WTC11 (cell line): ENCODE measurements at regions not wholly inside any gene's neighbourhood (a gene's known extent, or its start where the extent isn't known, plus 50 kb on each side); places are given as distances from the start of the nearest gene placed in this dataset.

Source experiments
- ATAC-seq: fragments of 200-7000 bp; cut with Tn5 transposase; 2 replicates; pipeline ENCODE4 v1.10.0; 2021; ENCODE audit warnings: mild to moderate bottlenecking, moderate library complexity
- CTCF ChIA-PET: fragments of 300-600 bp; sonication (Branson Sonifier 250); formaldehyde crosslinking; loops from one replicate; lab custom pipeline; 2021; ENCODE audit warnings: antibody characterized with exemption; lab: Charles Lee
- POLR2A ChIA-PET: fragments of 350-600 bp; sonication (Branson Sonifier 250); formaldehyde crosslinking; loops from one replicate; lab custom pipeline; 2021; ENCODE audit warnings: antibody characterized with exemption; lab: Charles Lee
- DNase-seq: peaks from one replicate; pipeline ENCODE4 v3.0.0; 2021; ENCODE audit warnings: low spot score
- H3K27ac Mint-ChIP-seq: 2 replicates; pipeline ENCODE4 v1.8.0; 2021; ENCODE audit warnings: mixed read lengths
- H3K27me3 Mint-ChIP-seq: 2 replicates; pipeline ENCODE4 v1.8.0; 2021; ENCODE audit warnings: low read depth, mild to moderate bottlenecking, moderate library complexity, mixed read lengths
- H3K36me3 Mint-ChIP-seq: 2 replicates; pipeline ENCODE4 v1.8.0; 2021; ENCODE audit warnings: mixed read lengths
- H3K4me1 Mint-ChIP-seq: 2 replicates; pipeline ENCODE4 v1.8.0; 2022; ENCODE audit warnings: mixed read lengths
- H3K4me3 Mint-ChIP-seq: 2 replicates; pipeline ENCODE4 v1.8.0; 2021; ENCODE audit warnings: mild to moderate bottlenecking, moderate library complexity, mixed read lengths
- H3K9me3 Mint-ChIP-seq: 2 replicates; pipeline ENCODE4 v1.8.0; 2021; ENCODE audit warnings: mixed read lengths
- CBFB ChIP-seq: sonication (generic); formaldehyde crosslinking; IDR thresholded peaks from 2 replicates; pipeline ENCODE4 v1.8.1; 2022; ENCODE audit warnings: mild to moderate bottlenecking, low read depth, missing genetic modification reagents
- FOXJ3 ChIP-seq: sonication (generic); formaldehyde crosslinking; IDR thresholded peaks from 2 replicates; pipeline ENCODE4 v1.9.0; 2021; ENCODE audit warnings: missing genetic modification reagents, mild to moderate bottlenecking, borderline replicate concordance
- GABPB1 ChIP-seq: sonication (generic); formaldehyde crosslinking; IDR thresholded peaks from 2 replicates; pipeline ENCODE4 v1.8.1; 2023; ENCODE audit warnings: mild to moderate bottlenecking, missing genetic modification reagents
- IRF2 ChIP-seq: sonication (generic); formaldehyde crosslinking; IDR thresholded peaks from 2 replicates; pipeline ENCODE4 v1.8.0; 2022; ENCODE audit warnings: low read depth, missing genetic modification reagents, borderline replicate concordance
- JUN ChIP-seq: sonication (generic); formaldehyde crosslinking; IDR thresholded peaks from 2 replicates; pipeline ENCODE4 v1.8.0; 2023; ENCODE audit warnings: mild to moderate bottlenecking, missing genetic modification reagents
- MYBL2 ChIP-seq: sonication (generic); formaldehyde crosslinking; IDR thresholded peaks from 2 replicates; pipeline ENCODE4 v1.8.1; 2023; ENCODE audit warnings: mild to moderate bottlenecking, moderate library complexity, missing genetic modification reagents
- NFE2L1 ChIP-seq: sonication (generic); formaldehyde crosslinking; IDR thresholded peaks from 2 replicates; pipeline ENCODE4 v1.8.1; 2023; ENCODE audit warnings: missing genetic modification reagents
- NR2C2 ChIP-seq: sonication (generic); formaldehyde crosslinking; IDR thresholded peaks from 2 replicates; pipeline ENCODE4 v1.8.0; 2022; ENCODE audit warnings: mild to moderate bottlenecking, missing genetic modification reagents
- NR3C1 ChIP-seq: sonication (generic); formaldehyde crosslinking; conservative IDR thresholded peaks from 2 replicates; pipeline ENCODE4 v1.8.1; 2023; ENCODE audit warnings: low read depth, mild to moderate bottlenecking, missing genetic modification reagents
- TEAD1 ChIP-seq: sonication (generic); formaldehyde crosslinking; IDR thresholded peaks from 2 replicates; pipeline ENCODE4 v1.8.0; 2022; ENCODE audit warnings: mild to moderate bottlenecking, missing genetic modification reagents
- TF ChIP-seq, protein P1 (sequence below): fragments of 200-600 bp; IDR thresholded peaks from 2 replicates; pipeline ENCODE4 v1.8.0; 2022; ENCODE audit warnings: antibody characterized with exemption
- TF ChIP-seq, protein P2 (sequence below): sonication (generic); formaldehyde crosslinking; IDR thresholded peaks from 2 replicates; pipeline ENCODE4 v1.8.0; 2022; ENCODE audit warnings: mild to moderate bottlenecking, missing genetic modification reagents
- TF ChIP-seq, protein P3 (sequence below): sonication (generic); formaldehyde crosslinking; IDR thresholded peaks from 2 replicates; pipeline ENCODE4 v1.8.0; 2022; ENCODE audit warnings: missing genetic modification reagents
- TF ChIP-seq, protein P4 (sequence below): sonication (generic); formaldehyde crosslinking; IDR thresholded peaks from 2 replicates; pipeline ENCODE4 v1.8.1; 2022; ENCODE audit warnings: mild to moderate bottlenecking, missing genetic modification reagents, moderate library complexity, borderline replicate concordance
- TF ChIP-seq, protein P5 (sequence below): sonication (generic); formaldehyde crosslinking; IDR thresholded peaks from 2 replicates; pipeline ENCODE4 v1.8.0; 2023; ENCODE audit warnings: missing genetic modification reagents, mild to moderate bottlenecking, borderline replicate concordance

DNA sequence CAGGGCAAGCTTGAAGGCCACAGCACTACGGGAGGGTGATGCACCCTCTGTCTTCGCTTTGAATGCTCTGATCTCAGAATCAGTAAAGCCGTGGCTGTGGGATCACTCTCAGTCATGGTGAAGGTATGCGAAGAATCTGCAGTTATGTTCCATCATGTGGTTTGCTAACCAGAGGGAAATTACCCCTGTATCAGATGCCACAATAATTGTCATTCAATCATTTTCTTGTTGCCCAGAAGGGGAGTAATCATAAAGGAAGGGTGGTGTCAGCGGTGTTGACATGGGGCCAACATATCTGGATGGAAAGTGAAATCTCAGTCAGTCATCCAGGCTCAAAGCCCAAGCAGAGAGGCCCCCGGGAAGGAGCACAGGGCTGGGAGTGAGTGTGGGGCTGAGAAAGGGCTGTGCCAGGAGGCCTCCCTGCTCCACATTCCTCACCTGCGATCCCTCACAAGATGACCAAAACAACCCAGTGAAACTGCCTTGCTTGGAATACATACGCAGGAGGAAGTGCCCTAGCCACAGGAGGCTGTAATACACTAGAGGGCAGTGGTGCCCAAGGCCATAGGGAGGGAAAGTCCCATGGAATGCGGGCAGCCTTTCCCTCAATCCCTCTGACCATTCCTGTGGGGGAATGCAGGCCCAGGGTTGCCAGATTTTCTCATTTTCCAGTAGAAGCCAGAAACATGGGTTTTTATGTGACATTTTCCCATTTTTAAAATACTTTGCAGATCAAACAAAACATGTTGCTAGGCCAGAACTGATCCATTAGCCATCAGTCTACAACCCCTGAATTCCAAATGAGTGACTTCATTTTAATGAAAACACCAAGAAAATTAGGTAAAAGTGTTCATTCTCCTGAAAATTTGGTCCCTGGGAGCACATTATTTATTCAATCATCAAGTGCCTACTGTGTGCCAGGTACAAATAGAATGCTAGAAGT is 95.7 kb upstream of the VANGL1 start (continued):
- TF ChIP-seq, protein P1, sequence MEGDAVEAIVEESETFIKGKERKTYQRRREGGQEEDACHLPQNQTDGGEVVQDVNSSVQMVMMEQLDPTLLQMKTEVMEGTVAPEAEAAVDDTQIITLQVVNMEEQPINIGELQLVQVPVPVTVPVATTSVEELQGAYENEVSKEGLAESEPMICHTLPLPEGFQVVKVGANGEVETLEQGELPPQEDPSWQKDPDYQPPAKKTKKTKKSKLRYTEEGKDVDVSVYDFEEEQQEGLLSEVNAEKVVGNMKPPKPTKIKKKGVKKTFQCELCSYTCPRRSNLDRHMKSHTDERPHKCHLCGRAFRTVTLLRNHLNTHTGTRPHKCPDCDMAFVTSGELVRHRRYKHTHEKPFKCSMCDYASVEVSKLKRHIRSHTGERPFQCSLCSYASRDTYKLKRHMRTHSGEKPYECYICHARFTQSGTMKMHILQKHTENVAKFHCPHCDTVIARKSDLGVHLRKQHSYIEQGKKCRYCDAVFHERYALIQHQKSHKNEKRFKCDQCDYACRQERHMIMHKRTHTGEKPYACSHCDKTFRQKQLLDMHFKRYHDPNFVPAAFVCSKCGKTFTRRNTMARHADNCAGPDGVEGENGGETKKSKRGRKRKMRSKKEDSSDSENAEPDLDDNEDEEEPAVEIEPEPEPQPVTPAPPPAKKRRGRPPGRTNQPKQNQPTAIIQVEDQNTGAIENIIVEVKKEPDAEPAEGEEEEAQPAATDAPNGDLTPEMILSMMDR, result no peak
- TF ChIP-seq, protein P2, sequence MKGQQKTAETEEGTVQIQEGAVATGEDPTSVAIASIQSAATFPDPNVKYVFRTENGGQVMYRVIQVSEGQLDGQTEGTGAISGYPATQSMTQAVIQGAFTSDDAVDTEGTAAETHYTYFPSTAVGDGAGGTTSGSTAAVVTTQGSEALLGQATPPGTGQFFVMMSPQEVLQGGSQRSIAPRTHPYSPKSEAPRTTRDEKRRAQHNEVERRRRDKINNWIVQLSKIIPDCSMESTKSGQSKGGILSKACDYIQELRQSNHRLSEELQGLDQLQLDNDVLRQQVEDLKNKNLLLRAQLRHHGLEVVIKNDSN, result no peak
- TF ChIP-seq NR2C2, result no peak
- TF ChIP-seq, protein P3, sequence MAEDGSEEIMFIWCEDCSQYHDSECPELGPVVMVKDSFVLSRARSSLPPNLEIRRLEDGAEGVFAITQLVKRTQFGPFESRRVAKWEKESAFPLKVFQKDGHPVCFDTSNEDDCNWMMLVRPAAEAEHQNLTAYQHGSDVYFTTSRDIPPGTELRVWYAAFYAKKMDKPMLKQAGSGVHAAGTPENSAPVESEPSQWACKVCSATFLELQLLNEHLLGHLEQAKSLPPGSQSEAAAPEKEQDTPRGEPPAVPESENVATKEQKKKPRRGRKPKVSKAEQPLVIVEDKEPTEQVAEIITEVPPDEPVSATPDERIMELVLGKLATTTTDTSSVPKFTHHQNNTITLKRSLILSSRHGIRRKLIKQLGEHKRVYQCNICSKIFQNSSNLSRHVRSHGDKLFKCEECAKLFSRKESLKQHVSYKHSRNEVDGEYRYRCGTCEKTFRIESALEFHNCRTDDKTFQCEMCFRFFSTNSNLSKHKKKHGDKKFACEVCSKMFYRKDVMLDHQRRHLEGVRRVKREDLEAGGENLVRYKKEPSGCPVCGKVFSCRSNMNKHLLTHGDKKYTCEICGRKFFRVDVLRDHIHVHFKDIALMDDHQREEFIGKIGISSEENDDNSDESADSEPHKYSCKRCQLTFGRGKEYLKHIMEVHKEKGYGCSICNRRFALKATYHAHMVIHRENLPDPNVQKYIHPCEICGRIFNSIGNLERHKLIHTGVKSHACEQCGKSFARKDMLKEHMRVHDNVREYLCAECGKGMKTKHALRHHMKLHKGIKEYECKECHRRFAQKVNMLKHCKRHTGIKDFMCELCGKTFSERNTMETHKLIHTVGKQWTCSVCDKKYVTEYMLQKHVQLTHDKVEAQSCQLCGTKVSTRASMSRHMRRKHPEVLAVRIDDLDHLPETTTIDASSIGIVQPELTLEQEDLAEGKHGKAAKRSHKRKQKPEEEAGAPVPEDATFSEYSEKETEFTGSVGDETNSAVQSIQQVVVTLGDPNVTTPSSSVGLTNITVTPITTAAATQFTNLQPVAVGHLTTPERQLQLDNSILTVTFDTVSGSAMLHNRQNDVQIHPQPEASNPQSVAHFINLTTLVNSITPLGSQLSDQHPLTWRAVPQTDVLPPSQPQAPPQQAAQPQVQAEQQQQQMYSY (CRISPR knock-in tag), result peak; percentile 74
- TF ChIP-seq, protein P4, sequence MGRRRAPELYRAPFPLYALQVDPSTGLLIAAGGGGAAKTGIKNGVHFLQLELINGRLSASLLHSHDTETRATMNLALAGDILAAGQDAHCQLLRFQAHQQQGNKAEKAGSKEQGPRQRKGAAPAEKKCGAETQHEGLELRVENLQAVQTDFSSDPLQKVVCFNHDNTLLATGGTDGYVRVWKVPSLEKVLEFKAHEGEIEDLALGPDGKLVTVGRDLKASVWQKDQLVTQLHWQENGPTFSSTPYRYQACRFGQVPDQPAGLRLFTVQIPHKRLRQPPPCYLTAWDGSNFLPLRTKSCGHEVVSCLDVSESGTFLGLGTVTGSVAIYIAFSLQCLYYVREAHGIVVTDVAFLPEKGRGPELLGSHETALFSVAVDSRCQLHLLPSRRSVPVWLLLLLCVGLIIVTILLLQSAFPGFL (CRISPR knock-in tag), result no peak
- peak; percentile 87 for TF ChIP-seq TEAD1
- no peak for TF ChIP-seq NFE2L1 (CRISPR knock-in tag)
- no peak for TF ChIP-seq IRF2
- TF ChIP-seq MYBL2, result no peak
- TF ChIP-seq, protein P5, sequence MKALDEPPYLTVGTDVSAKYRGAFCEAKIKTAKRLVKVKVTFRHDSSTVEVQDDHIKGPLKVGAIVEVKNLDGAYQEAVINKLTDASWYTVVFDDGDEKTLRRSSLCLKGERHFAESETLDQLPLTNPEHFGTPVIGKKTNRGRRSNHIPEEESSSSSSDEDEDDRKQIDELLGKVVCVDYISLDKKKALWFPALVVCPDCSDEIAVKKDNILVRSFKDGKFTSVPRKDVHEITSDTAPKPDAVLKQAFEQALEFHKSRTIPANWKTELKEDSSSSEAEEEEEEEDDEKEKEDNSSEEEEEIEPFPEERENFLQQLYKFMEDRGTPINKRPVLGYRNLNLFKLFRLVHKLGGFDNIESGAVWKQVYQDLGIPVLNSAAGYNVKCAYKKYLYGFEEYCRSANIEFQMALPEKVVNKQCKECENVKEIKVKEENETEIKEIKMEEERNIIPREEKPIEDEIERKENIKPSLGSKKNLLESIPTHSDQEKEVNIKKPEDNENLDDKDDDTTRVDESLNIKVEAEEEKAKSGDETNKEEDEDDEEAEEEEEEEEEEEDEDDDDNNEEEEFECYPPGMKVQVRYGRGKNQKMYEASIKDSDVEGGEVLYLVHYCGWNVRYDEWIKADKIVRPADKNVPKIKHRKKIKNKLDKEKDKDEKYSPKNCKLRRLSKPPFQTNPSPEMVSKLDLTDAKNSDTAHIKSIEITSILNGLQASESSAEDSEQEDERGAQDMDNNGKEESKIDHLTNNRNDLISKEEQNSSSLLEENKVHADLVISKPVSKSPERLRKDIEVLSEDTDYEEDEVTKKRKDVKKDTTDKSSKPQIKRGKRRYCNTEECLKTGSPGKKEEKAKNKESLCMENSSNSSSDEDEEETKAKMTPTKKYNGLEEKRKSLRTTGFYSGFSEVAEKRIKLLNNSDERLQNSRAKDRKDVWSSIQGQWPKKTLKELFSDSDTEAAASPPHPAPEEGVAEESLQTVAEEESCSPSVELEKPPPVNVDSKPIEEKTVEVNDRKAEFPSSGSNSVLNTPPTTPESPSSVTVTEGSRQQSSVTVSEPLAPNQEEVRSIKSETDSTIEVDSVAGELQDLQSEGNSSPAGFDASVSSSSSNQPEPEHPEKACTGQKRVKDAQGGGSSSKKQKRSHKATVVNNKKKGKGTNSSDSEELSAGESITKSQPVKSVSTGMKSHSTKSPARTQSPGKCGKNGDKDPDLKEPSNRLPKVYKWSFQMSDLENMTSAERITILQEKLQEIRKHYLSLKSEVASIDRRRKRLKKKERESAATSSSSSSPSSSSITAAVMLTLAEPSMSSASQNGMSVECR, result no peak
- no peak for TF ChIP-seq JUN

DNA sequence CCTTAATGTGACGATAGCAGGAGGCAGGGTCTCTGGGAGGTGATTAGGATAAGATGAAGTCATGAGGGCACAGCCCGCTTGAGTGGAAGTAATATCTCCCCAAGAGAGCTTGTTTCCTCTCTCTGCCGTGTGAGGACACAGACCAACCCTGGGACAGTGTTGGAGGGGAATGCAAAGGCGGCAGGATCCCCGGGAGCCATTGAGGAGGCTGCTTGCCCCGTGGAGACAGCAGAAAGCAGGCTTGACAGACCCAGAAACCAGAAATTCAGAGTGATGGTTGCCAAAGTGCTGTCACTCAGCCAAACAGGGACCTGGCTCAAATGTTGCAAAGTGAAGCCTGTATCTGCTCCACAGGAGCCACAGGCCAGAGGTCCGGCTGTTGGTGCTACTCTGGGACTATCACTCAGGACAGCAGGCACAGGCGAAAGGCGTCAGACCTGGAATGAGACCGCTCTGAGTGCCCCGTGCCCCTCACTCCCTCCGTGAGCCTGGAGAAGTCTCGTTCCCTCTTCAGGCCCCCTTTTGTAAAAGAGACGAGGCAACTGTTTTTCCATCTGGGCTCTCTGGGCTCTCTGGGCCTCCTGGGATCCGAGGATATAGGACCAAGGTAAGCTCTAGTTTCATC is 96.6 kb upstream of the VANGL1 start:
- no peak for DNase-seq
- CTCF ChIA-PET, result interaction anchor here (1.1 to 1.2 kb wide), 2 partner anchors 50 to 492 kb away, joined by 3 read pairs; no protein-coding TSS in a partner anchor
- POLR2A ChIA-PET, result no interaction called here
- no peak for TF ChIP-seq FOXJ3 (CRISPR knock-in tag)
- no peak for TF ChIP-seq NR3C1
- no peak for TF ChIP-seq GABPB1 (CRISPR knock-in tag)
- no peak for TF ChIP-seq CBFB (CRISPR knock-in tag)
- no peak for TF ChIP-seq MYBL2
- TF ChIP-seq, all 79 proteins: peak for 0
- Mint-ChIP-seq H3K4me1 (peaks cover 17% of the 10 kb centered on the region), H3K36me3 (no peaks in the 10 kb centered on the region), H3K4me3 (no peak overlapping the region), H3K27me3 (no peaks in the 10 kb centered on the region), H3K27ac (peak overlapping the region; percentile 82), H3K9me3 (0 out of 2 replicates have a peak, but pooled peaks cover 3% of the 10 kb centered on the region)
- no peak for ATAC-seq
